Astrocyte (in vitro differentiated cells and primary cell): ENCODE measurements at regions not wholly inside any gene's neighbourhood (a gene's known extent, or its start where the extent isn't known, plus 50 kb on each side); places are given as distances from the start of the nearest gene placed in this dataset.

Experiments
- EZH2 ChIP-seq: IDR thresholded peaks from 2 replicates; pipeline ENCODE4 v1.6.1; 2012; ENCODE audit warnings: mild to moderate bottlenecking, low read length, inconsistent platforms; ENCODE audit not compliant: insufficient read depth
- TF ChIP-seq, protein P1 (sequence below): IDR thresholded peaks from 2 replicates; pipeline ENCODE4 v1.5.1; 2011; ENCODE audit warnings: low read depth, mild to moderate bottlenecking, inconsistent platforms, low read length, moderate library complexity; ENCODE audit not compliant: insufficient read depth

DNA sequence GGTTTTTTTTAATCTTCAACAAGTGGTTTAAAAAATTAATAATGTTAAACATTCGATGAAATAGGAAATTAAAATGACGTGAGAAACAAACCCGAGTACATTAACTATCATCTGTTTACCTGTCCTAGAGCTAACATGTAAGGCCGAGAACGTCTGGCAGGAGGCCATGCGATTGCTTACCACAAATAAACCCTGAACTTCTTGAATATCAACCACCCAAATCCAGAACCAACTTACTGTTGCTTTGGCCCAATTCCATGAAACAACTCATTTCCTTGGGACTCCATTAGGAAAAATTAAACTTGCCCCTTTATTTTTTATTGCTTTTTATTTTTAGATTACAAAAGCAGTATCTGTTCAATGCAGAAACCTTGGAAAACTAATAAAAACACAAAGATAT, 228.9 kb upstream of the IRS2 start:
- TF ChIP-seq, protein P1, sequence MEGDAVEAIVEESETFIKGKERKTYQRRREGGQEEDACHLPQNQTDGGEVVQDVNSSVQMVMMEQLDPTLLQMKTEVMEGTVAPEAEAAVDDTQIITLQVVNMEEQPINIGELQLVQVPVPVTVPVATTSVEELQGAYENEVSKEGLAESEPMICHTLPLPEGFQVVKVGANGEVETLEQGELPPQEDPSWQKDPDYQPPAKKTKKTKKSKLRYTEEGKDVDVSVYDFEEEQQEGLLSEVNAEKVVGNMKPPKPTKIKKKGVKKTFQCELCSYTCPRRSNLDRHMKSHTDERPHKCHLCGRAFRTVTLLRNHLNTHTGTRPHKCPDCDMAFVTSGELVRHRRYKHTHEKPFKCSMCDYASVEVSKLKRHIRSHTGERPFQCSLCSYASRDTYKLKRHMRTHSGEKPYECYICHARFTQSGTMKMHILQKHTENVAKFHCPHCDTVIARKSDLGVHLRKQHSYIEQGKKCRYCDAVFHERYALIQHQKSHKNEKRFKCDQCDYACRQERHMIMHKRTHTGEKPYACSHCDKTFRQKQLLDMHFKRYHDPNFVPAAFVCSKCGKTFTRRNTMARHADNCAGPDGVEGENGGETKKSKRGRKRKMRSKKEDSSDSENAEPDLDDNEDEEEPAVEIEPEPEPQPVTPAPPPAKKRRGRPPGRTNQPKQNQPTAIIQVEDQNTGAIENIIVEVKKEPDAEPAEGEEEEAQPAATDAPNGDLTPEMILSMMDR: no peak
- TF ChIP-seq EZH2: no peak
